Endothelial cell of umbilical vein (primary cell): ENCODE measurements at regions not wholly inside any gene's neighbourhood (a gene's known extent, or its start where the extent isn't known, plus 50 kb on each side); places are given as distances from the start of the nearest gene placed in this dataset.

Experiments used
- BruUV-seq: library from RNA; stranded (reverse); fragments of 400-500 nt; replicated peaks from 2 replicates; lab custom pipeline; 2021; lab: Mats Ljungman, UMichigan
- CTCF ChIA-PET: fragments of 300-600, 350-600 bp; sonication (Branson Sonifier 250); formaldehyde crosslinking; loops from one replicate; lab custom pipeline; 2021; ENCODE audit warnings: antibody characterized with exemption, inconsistent platforms; lab: Charles Lee
- POLR2A ChIA-PET: fragments of 300-600, 350-600 bp; sonication (Branson Sonifier 250); formaldehyde crosslinking; loops from one replicate; lab custom pipeline; 2021; ENCODE audit warnings: antibody characterized with exemption, inconsistent platforms; lab: Charles Lee
- DNase-seq: peaks from one replicate; pipeline ENCODE4 v3.0.0-alpha.2; 2011; ENCODE audit warnings: low read depth, low spot score
- FAIRE-seq: peaks from 2 replicates; lab custom pipeline; 2011; peaks lifted over from hg19 to GRCh38; lab: Jason Lieb, UNC
- H2AFZ ChIP-seq: 2 replicates; pipeline ENCODE4 v1.6.0; 2012; ENCODE audit warnings: low read depth, low read length, control low read depth, inconsistent platforms
- H3K27ac ChIP-seq: 2 replicates; pipeline ENCODE4 v1.5.1; 2011; ENCODE audit warnings: low read depth, mild to moderate bottlenecking, control low read depth, low read length, moderate library complexity; ENCODE audit not compliant: insufficient read depth
- H3K27me3 ChIP-seq, 2 experiments: 2 replicates each; pipeline versions ENCODE4 v1.6.0 to v1.6.1; 2011; ENCODE audit warnings: low read length in 2 of 2, mixed read lengths in 1 of 2; ENCODE audit not compliant: control insufficient read depth in 2 of 2, insufficient read depth in 2 of 2
- H3K36me3 ChIP-seq, 2 experiments: 2 replicates in 1 of 2; 3 replicates in 1 of 2; pipeline ENCODE4 v1.5.1; 2011; ENCODE audit warnings: low read length in 2 of 2, mild to moderate bottlenecking in 1 of 2, moderate library complexity in 1 of 2; ENCODE audit not compliant: control insufficient read depth in 2 of 2, insufficient read depth in 2 of 2; ENCODE audit errors: extremely low read depth in 1 of 2
- H3K4me1 ChIP-seq: 3 replicates; pipeline ENCODE4 v1.5.1; 2011; ENCODE audit warnings: mild to moderate bottlenecking, low read length; ENCODE audit not compliant: control insufficient read depth, insufficient read depth; ENCODE audit errors: extremely low read depth
- H3K4me2 ChIP-seq: 2 replicates; pipeline ENCODE4 v1.6.1; 2011; ENCODE audit warnings: low read length, control low read depth, mixed read lengths; ENCODE audit not compliant: insufficient read depth
- H3K4me3 ChIP-seq, 3 experiments: fragments of 200-600 bp in 1 of 3; sonication (generic), shearing (Covaris generic) in 1 of 3; replicated peaks in 1 of 3; 2 replicates each; pipeline ENCODE4 v1.5.1; 2011 to 2016; ENCODE audit warnings: control low read depth in 3 of 3, low read length in 3 of 3, mild to moderate bottlenecking in 2 of 3, inconsistent platforms in 1 of 3, low read depth in 1 of 3, moderate library complexity in 1 of 3; ENCODE audit not compliant: insufficient read depth in 1 of 3
- H3K79me2 ChIP-seq: 2 replicates; pipeline ENCODE4 v1.6.0; 2012; ENCODE audit warnings: low read length, inconsistent platforms; ENCODE audit not compliant: control insufficient read depth, insufficient read depth
- H3K9ac ChIP-seq: replicated peaks from 2 replicates; pipeline ENCODE3; 2011; ENCODE audit warnings: low read length, control low read depth; ENCODE audit not compliant: insufficient read depth; ENCODE audit errors: extremely low read depth
- H3K9me1 ChIP-seq: replicated peaks from 3 replicates; pipeline ENCODE4 v1.6.0; 2011; ENCODE audit warnings: mild to moderate bottlenecking, low read length; ENCODE audit not compliant: control insufficient read depth, insufficient read depth; ENCODE audit errors: extremely low read depth
- H3K9me3 ChIP-seq: replicated peaks from 2 replicates; pipeline ENCODE4 v1.5.1; 2012; ENCODE audit warnings: low read length, inconsistent platforms; ENCODE audit not compliant: control insufficient read depth, insufficient read depth
- H4K20me1 ChIP-seq: replicated peaks from 2 replicates; pipeline ENCODE3; 2011; ENCODE audit warnings: mild to moderate bottlenecking, low read length; ENCODE audit not compliant: control insufficient read depth, insufficient read depth; ENCODE audit errors: extremely low read depth
- EZH2 ChIP-seq: IDR thresholded peaks from 2 replicates; pipeline ENCODE4 v1.6.1; 2012; ENCODE audit warnings: borderline replicate concordance, low read depth, mild to moderate bottlenecking, moderate library complexity, low read length, inconsistent platforms; ENCODE audit not compliant: severe bottlenecking
- FOS ChIP-seq: IDR thresholded peaks from 2 replicates; pipeline ENCODE4 v1.6.1; 2011; ENCODE audit warnings: mild to moderate bottlenecking, low read length, moderate library complexity, borderline replicate concordance; ENCODE audit not compliant: insufficient read depth
- JUN ChIP-seq: IDR thresholded peaks from 2 replicates; pipeline ENCODE4 v1.6.1; 2011; ENCODE audit warnings: borderline replicate concordance, low read depth; ENCODE audit not compliant: insufficient read length, insufficient read depth
- MYC ChIP-seq: IDR thresholded peaks from one replicate; pipeline ENCODE4 v1.6.1; 2011; ENCODE audit warnings: mild to moderate bottlenecking, low read depth, low read length
- POLR2A ChIP-seq: IDR thresholded peaks from 2 replicates; pipeline ENCODE4 v1.6.1; 2012; ENCODE audit warnings: low read depth, mild to moderate bottlenecking, control low read depth, low read length
- POLR2AphosphoS5 ChIP-seq: IDR thresholded peaks from 2 replicates; pipeline ENCODE4 v1.6.1; 2012; ENCODE audit warnings: low read depth, mild to moderate bottlenecking, control low read depth, low read length, moderate library complexity; ENCODE audit not compliant: insufficient read depth
- dilution Hi-C: fragments of 300-500 bp; cut with MboI; formaldehyde crosslinking; loops from one replicate; pipeline ENCODE4 v1.15.0; 2019; ENCODE audit warnings: low sequenced_read_pairs; ENCODE audit not compliant: extremely low pct_ligation_motif_present
- intact Hi-C: fragments of 100-400 bp; cut with micrococcal nuclease; formaldehyde crosslinking; loops from one replicate; pipeline ENCODE4 v1.10.0; 2022
- TF ChIP-seq, protein P1 (sequence below): IDR thresholded peaks from 2 replicates; pipeline ENCODE4 v1.6.1; 2011; ENCODE audit not compliant: insufficient read depth, insufficient read length
- TF ChIP-seq, protein P2 (sequence below), 2 donors: IDR thresholded peaks; 1 replicate in 1 of 2; 2 replicates in 1 of 2; pipeline ENCODE4 v1.5.1; 2011; ENCODE audit warnings: low read length in 2 of 2, mild to moderate bottlenecking in 2 of 2, moderate library complexity in 2 of 2, control low read depth in 1 of 2, inconsistent platforms in 1 of 2, low read depth in 1 of 2; ENCODE audit not compliant: insufficient read depth in 1 of 2; ENCODE audit errors: extremely low read depth in 1 of 2

DNA sequence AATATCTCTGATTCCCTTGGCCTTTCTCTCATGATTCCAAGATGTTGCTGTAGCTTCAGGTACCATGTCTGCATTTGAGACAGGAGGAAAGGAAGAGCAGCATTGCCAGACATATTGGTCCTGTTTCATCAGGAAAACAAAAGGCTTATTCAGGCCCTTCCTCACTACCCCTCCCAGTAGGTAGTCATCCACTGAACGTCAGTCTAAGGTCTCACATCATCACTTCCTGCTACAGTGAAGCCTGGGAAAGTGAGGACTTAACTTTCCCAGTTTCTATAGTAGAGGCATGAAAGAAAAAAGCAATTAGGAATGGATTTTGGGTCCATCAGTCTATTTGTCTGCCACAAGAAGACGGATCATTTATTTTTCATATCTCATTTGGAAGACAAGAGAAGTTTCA, 85.7 kb upstream of the SOX4 start:
- no peaks in the 10 kb centered on the region for H3K4me1 ChIP-seq
- H3K27ac ChIP-seq = no peak overlapping the region
- ChIA-PET CTCF (no interaction called here), POLR2A (no interaction called here)
- no peak overlapping the region for H3K4me3 ChIP-seq
- no peaks in the 10 kb centered on the region for H3K79me2 ChIP-seq
- no peak for TF ChIP-seq EZH2
- TF ChIP-seq, protein P1, sequence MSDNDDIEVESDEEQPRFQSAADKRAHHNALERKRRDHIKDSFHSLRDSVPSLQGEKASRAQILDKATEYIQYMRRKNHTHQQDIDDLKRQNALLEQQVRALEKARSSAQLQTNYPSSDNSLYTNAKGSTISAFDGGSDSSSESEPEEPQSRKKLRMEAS = no peak
- no peak for TF ChIP-seq POLR2A
- TF ChIP-seq MYC = no peak
- TF ChIP-seq, protein P2, sequence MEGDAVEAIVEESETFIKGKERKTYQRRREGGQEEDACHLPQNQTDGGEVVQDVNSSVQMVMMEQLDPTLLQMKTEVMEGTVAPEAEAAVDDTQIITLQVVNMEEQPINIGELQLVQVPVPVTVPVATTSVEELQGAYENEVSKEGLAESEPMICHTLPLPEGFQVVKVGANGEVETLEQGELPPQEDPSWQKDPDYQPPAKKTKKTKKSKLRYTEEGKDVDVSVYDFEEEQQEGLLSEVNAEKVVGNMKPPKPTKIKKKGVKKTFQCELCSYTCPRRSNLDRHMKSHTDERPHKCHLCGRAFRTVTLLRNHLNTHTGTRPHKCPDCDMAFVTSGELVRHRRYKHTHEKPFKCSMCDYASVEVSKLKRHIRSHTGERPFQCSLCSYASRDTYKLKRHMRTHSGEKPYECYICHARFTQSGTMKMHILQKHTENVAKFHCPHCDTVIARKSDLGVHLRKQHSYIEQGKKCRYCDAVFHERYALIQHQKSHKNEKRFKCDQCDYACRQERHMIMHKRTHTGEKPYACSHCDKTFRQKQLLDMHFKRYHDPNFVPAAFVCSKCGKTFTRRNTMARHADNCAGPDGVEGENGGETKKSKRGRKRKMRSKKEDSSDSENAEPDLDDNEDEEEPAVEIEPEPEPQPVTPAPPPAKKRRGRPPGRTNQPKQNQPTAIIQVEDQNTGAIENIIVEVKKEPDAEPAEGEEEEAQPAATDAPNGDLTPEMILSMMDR (IDR thresholded peaks at IDR 0.05; ENCODE audit: extremely low read depth in 1 of 2, insufficient read depth in 1 of 2, low read depth in 1 of 2, low read length in 2 of 2) = no peak
- no peak for TF ChIP-seq FOS
- TF ChIP-seq POLR2AphosphoS5 = no peak
- no peak for TF ChIP-seq JUN
- intact Hi-C loops (no loop called here), dilution Hi-C loops (no loop called here)
- no peak overlapping the region for H3K4me2 ChIP-seq
- H4K20me1 ChIP-seq = no peaks in the 10 kb centered on the region
- DNase-seq (peak; percentile 5), FAIRE-seq (no peak)
- no TSS peak for BruUV-seq
- no peaks in the 10 kb centered on the region for H3K36me3 ChIP-seq
- H3K27me3 ChIP-seq = no peaks in the 10 kb centered on the region
- H3K9me1 ChIP-seq = no peaks in the 10 kb centered on the region
- peak overlapping the region; percentile 23 for H2AFZ ChIP-seq
- H3K9ac ChIP-seq = no peak overlapping the region
- H3K9me3 ChIP-seq = no peaks in the 10 kb centered on the region
